IPS-NIHi7 (cell line): ENCODE measurements at regions not wholly inside any gene's neighbourhood (a gene's known extent, or its start where the extent isn't known, plus 50 kb on each side); places are given as distances from the start of the nearest gene placed in this dataset.
A peak's percentile ranks its signal among the peaks of the same experiment; 100 is the strongest.

Experiments used
- DNase-seq: peaks from one replicate; pipeline ENCODE4 v3.0.0; 2012; ENCODE audit warnings: mixed read lengths; ENCODE audit errors: extremely low spot score

- no peak for DNase-seq
Measured at GRCh38 chr11:26231252-26231661, 100.7 kb upstream of the ANO3 start.

DNA sequence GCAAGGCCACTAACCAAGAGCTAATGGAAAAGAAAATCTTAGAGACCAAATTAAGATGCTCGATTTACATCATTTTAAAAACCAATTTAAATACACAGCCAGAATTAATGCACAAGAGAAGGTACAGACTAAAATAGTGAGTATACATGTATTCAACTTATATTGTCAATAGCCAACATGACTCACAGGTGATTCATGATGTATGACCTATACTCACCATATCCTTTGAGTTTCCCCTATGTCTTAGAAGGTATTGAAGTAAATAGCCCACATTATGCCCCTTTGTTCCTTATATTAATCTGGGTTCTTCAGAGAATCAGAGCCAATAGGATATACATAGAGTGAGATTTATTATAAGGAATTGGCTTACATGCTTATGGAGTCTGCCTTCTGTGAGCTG is 97.5 kb upstream of the ANO3 start:
- no peak for DNase-seq

DNA sequence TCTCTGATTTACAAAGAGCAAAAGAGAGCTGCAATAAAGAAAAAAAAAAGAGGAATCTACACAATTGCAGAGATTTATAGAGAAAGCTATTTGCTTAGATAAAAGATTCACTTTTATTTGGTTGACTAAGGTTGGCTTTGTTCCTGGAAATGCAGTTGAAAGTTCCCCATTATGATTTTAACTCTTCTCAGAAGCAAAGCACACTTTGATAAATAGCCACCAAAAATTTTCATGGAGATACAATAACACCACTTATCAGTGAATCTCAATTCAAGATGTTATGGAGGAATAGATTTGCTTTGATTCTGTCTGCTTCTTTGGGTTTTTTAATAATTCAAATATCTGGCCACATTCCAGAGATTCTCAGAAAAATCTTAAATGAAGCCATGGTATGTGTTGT is 88.5 kb upstream of the ANO3 start:
- no peak for DNase-seq

DNA sequence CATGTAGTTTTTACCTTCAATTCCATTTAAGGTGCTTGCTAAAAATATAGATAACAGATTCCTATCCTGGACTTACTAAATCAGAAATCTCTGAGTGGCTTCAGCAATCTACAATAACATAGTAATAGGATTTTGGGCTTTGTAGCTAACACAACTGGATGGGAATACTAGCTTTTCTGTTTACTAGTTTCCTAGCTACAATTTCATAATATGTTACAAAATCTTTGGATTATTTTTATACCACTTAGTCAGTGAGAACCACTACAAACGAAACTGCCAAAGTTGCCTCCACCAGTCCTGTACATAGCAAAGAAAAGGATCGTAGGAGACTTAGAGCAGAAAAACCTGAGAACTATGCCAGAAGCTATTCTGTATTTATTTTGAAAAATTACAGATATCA is 87.7 kb upstream of the ANO3 start:
- no peak for DNase-seq

- DNase-seq = no peak
Measured at GRCh38 chr11:26245046-26245445, 86.9 kb upstream of the ANO3 start.

DNA sequence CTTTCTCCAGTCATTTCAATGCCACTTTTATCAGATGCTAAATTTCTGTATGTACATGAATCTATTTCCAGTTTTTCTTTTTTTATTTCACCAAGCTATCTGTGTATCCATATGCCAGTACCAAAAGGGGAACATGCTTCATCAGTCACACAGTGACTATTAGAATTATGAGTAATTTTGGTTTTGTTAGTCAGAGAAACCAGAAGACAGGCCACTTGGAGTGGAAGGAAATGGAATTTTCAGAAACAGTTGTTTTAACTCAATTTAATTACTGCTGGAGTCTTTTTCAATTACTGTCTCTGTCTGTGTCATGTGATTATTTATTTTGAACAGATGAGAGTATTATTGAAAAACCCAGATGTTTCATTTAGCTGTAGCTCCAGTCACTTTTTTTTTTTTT is 84.6 kb upstream of the ANO3 start:
- no peak for DNase-seq

DNA sequence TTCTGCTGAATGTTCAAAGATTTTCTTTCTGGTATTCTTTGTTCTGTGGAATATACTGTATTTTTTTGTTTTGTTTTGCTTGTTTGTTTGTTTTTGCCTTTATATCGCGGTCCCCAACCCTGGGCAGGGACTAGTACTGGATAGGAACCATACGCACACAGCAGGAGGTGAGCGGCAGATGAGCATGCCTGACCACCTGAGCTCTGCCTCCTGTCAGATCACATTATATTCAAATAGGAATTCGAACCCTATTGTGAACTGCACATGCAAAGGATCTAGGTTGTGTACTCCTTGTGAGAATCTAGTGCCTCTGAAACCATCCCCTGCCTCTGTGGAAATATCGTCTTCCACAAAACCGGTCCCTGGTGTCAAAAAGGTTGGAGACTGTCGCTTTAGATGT is 83.3 kb upstream of the ANO3 start:
- no peak for DNase-seq

DNA sequence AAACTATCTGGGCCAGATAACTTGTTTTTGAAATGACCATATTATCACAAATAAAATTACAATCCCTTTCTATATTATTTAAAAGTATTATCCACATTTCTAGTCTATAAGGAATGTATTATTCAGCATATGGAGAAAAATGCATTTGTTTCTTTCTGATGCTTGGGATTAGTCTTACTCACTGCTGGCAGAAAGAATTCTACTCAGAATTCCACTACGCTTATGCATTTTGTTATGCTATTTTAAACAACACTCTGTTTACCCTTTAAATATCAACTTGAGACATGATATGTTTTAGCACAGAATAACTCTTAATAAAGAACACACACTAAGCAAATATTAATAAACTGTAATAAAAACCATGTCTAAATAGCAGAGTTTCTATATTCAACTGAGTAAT is 77.6 kb upstream of the ANO3 start:
- DNase-seq = no peak

GRCh38 chr11:26263769-26264168 is 68.2 kb upstream of the ANO3 start:
- DNase-seq = no peak

DNA sequence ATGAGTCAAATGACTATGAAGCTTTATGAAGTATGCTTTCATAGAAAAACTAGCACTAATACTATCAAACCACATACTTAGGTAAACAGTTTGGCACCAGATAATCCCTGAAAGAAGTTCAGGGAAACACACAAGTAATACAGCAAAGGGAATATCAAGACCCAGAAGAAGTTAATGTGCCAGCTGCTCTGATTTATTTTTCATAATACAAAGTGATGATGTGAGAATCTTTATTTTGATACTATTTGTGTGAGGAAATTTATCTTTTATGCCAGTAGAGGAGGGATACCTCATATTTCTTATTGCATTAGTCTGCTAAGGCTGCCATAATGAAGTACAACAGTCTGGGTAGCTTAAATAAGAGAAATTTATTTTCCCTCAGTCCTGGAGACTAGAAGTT is 67.7 kb upstream of the ANO3 start:
- DNase-seq = no peak

GRCh38 chr11:26268980-26269660 is 62.8 kb upstream of the ANO3 start:
- DNase-seq = no peak

DNA sequence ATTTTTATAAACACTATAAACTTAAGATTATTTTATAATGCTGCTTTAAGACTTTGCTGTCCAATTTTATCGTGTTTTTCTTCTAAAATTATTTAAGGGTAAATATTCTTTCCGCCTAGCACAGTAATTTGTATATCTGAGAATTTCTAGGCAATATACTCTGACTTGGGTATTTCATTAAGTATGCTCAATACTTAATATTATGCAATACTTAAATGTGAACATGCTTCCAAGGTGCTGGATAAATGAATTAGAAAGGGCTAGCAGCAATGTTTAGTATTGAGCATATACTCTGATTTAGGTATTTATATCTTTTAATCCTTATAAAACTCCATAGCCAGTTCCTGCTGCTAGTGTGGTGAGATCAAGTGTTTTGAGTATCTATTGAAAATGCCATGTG is 60.3 kb upstream of the ANO3 start:
- DNase-seq = no peak

DNA sequence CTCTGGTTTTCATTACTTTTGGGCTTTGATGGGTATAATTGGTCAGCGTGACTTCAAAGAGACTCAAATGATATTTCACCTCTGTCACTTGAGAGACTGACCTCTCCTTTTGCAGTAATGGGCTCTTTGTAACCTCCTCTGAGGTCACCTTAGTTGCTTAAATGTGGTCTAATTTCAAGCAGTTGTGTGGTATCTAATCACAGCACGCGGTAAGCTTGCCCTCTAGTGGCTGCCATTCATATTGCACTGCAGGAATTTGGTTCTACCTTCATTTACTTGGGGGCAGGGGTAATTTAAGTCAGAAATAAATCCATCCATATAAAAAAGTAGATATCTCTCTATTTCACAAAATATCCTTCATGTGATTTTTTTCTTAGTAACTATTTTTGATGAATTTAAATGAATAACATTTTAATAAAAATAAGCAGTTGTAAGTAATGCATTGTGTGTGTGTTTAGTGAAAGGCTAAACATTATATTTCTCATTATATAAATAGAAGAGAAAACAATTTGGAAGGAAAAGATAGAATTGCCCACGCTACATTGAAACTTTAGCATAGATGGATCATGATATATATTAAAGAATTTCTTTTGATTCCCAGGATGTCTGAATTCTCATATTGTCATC is 55.0 kb upstream of the ANO3 start:
- peak; percentile 49 for DNase-seq

GRCh38 chr11:26278354-26278753 is 53.6 kb upstream of the ANO3 start:
- DNase-seq = no peak
